KMS-11 (cell line): ENCODE measurements at regions not wholly inside any gene's neighbourhood (a gene's known extent, or its start where the extent isn't known, plus 50 kb on each side); places are given as distances from the start of the nearest gene placed in this dataset.

ENCODE experiments used
- H2AFZ ChIP-seq: fragments of 200-600 bp; sonication (generic); 2 replicates; pipeline ENCODE4 v1.6.1; 2016; ENCODE audit warnings: antibody characterized with exemption, mixed run types, low read depth
- H3K27ac ChIP-seq: fragments of 200-600 bp; sonication (generic); 2 replicates; pipeline ENCODE4 v1.6.1; 2016; ENCODE audit warnings: mild to moderate bottlenecking, mixed run types
- H3K27me3 ChIP-seq: fragments of 200-600 bp; sonication (generic); 2 replicates; pipeline ENCODE4 v1.6.1; 2017; ENCODE audit warnings: mild to moderate bottlenecking, low read depth, mixed run types, moderate library complexity; ENCODE audit not compliant: insufficient read depth
- H3K36me3 ChIP-seq: fragments of 200-600 bp; sonication (generic); 2 replicates; pipeline ENCODE4 v1.6.1; 2017; ENCODE audit warnings: mild to moderate bottlenecking, mixed run types; ENCODE audit not compliant: insufficient read depth
- H3K4me1 ChIP-seq: fragments of 200-600 bp; sonication (generic); 2 replicates; pipeline ENCODE4 v1.6.1; 2016; ENCODE audit warnings: mild to moderate bottlenecking, low read depth, mixed run types; ENCODE audit not compliant: poor library complexity, severe bottlenecking
- H3K4me2 ChIP-seq: fragments of 200-600 bp; sonication (generic); 2 replicates; pipeline ENCODE4 v1.7.0; 2016; ENCODE audit warnings: mild to moderate bottlenecking, mixed run types
- H3K4me3 ChIP-seq: fragments of 200-600 bp; sonication (generic); IDR thresholded peaks from 2 replicates; pipeline ENCODE4 v1.6.1; 2017; ENCODE audit warnings: low read depth, low read length, mixed read lengths; ENCODE audit not compliant: insufficient read depth
- H3K79me2 ChIP-seq: fragments of 200-600 bp; sonication (generic); 2 replicates; pipeline ENCODE4 v1.6.1; 2016; ENCODE audit warnings: low read depth, mixed run types; ENCODE audit not compliant: insufficient read depth
- H3K9ac ChIP-seq: fragments of 200-600 bp; sonication (generic); 2 replicates; pipeline ENCODE4 v1.6.1; 2016; ENCODE audit warnings: mild to moderate bottlenecking, mixed run types
- H4K20me1 ChIP-seq: fragments of 200-600 bp; sonication (generic); 2 replicates; pipeline ENCODE4 v1.6.1; 2016; ENCODE audit warnings: mild to moderate bottlenecking, mixed run types; ENCODE audit not compliant: insufficient read depth
- CTCF ChIP-seq: fragments of 200-600 bp; sonication (generic); conservative IDR thresholded peaks from 2 replicates; pipeline ENCODE4 v1.6.1; 2017; ENCODE audit warnings: low read depth, mild to moderate bottlenecking, antibody characterized with exemption, low read length, moderate library complexity, mixed read lengths

DNA sequence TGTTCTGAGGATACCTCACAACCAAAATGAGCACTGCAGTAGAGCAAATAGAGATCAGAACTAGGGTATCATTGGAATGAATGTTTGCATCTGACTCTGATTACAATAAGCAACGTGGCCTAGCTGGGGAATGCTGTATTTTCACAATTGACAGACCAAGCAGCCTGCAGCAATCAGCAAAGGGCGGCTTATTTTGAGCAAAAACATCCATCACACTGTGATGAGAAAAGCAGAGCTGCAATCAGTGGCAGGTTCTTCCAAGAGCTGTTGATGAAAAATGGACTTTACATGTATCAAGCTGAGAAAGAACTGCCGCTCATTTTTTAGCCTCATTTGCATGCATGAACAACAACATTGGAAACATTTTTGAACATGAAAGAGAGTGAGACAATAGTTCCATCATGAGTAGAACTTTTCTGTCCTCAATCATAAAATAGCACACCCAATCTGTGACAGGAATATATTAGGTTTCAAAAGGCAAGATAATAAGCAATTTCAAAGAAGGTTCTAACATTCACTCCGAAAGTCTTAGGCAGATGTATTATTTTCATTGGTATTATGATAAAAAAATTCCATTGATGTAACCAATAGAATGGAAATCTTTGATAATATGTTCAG, 249.7 kb upstream of the FBXO33 start:
- Histone ChIP-seq H3K4me1 (no peaks in the 10 kb centered on the region), H4K20me1 (no peaks in the 10 kb centered on the region), H3K9ac (no peak overlapping the region), H3K27me3 (no peaks in the 10 kb centered on the region), H3K79me2 (no peaks in the 10 kb centered on the region), H3K4me3 (no peak overlapping the region), H3K36me3 (no peaks in the 10 kb centered on the region), H3K4me2 (no peak overlapping the region), H2AFZ (no peak overlapping the region), H3K27ac (no peak overlapping the region)
- no peak for TF ChIP-seq CTCF

DNA sequence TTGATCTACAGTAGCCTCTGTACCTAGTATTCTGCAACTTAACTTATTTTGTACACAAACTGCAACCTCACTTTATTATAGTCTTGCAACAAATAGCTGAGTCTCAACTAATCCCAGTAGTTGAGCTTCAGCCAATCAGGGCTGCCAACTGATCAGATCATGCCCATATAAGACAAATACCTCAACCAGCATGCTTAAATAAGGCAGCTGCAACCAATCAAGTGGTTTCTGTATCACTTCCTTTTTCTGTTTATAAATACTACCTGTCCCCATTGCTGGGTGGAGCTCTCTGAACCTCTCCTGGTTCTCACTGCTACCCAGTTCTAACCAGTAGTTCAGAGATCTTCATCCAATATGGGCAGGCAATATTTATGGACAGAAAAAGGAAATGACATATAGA, 248.5 kb upstream of the FBXO33 start:
- Histone ChIP-seq H3K4me1 (no peaks in the 10 kb centered on the region), H3K27me3 (no peaks in the 10 kb centered on the region), H3K9ac (no peak overlapping the region), H3K4me2 (no peak overlapping the region), H2AFZ (no peak overlapping the region), H3K27ac (no peak overlapping the region), H3K79me2 (no peaks in the 10 kb centered on the region), H3K36me3 (no peaks in the 10 kb centered on the region), H3K4me3 (no peak overlapping the region), H4K20me1 (no peaks in the 10 kb centered on the region)
- no peak for TF ChIP-seq CTCF

- H3K4me1 ChIP-seq = no peaks in the 10 kb centered on the region
- TF ChIP-seq CTCF = no peak
- H3K27ac ChIP-seq = no peak overlapping the region
- no peak overlapping the region for H3K4me2 ChIP-seq
- H4K20me1 ChIP-seq = no peaks in the 10 kb centered on the region
- H3K9ac ChIP-seq = no peak overlapping the region
- H3K27me3 ChIP-seq = no peaks in the 10 kb centered on the region
- no peak overlapping the region for H2AFZ ChIP-seq
- no peaks in the 10 kb centered on the region for H3K79me2 ChIP-seq
- no peaks in the 10 kb centered on the region for H3K36me3 ChIP-seq
- H3K4me3 ChIP-seq = no peak overlapping the region
These were observed 241.5 kb upstream of the FBXO33 start for GRCh38 chr14:39673734-39674133.

- TF ChIP-seq CTCF = no peak
- Histone ChIP-seq H3K27me3 (no peaks in the 10 kb centered on the region), H3K27ac (no peak overlapping the region), H3K9ac (no peak overlapping the region), H3K4me3 (no peak overlapping the region), H3K4me2 (no peak overlapping the region), H4K20me1 (no peaks in the 10 kb centered on the region), H3K36me3 (no peaks in the 10 kb centered on the region), H2AFZ (no peak overlapping the region), H3K4me1 (no peaks in the 10 kb centered on the region), H3K79me2 (no peaks in the 10 kb centered on the region)
These were observed 241.1 kb upstream of the FBXO33 start for GRCh38 chr14:39673270-39673711.
